HG03520 (cell line): ENCODE measurements at regions not wholly inside any gene's neighbourhood (a gene's known extent, or its start where the extent isn't known, plus 50 kb on each side); places are given as distances from the start of the nearest gene placed in this dataset.

Experiments
- ATAC-seq: cut with Tn5 transposase; IDR thresholded peaks from one replicate; pipeline ENCODE4 v1.9.1; 2021; ENCODE audit warnings: mild to moderate bottlenecking, moderate library complexity; ENCODE audit not compliant: unreplicated experiment

DNA sequence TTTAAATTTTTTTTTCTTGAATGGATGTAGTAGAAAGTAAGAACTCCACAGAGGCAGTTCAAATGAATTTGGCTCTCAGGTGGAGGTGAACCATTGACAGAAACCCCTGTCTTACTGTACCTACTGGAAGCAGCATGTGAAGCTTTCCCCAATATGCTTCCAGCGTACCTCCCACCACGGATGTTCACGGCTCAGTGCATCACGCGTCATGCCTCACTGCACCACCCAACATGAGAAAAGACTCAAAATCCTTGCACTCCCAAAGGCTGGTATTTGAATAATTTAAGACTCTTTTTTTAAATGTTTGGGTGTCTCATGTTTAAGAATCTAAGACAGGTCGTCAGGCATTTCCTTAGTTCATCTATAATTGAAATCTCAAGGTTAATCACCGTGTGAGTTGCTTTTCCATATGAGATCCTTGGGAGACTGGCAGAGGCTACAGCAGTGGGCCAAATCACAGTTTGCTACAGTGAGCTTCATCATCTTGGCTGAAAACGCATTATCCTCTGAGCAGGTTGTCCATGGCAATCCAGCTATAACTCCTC is 846.4 kb downstream of the DCDC2C start:
- ATAC-seq = no peak

- ATAC-seq = no peak
These were observed 848.5 kb downstream of the DCDC2C start for GRCh38 chr2:4551691-4552474.

DNA sequence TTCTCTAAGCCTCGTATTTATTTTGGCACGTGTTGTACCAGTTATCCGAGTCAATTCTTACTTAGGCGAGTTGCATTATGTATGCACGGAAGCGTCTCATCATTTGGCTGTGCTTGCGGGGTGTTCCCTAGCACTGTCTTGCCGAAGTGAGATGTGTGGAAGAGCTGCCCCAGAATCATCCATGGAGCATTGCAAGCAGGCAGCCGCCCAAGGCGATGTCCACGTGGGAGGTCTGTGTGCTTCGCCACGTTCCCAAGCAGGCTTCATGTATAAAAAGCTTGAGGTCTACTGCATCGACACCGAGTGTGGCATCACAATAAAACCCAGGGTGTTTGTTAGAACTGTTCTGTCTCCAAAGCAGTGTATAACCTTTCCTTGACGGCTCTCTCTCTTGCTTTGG is 849.9 kb downstream of the DCDC2C start:
- no peak for ATAC-seq

DNA sequence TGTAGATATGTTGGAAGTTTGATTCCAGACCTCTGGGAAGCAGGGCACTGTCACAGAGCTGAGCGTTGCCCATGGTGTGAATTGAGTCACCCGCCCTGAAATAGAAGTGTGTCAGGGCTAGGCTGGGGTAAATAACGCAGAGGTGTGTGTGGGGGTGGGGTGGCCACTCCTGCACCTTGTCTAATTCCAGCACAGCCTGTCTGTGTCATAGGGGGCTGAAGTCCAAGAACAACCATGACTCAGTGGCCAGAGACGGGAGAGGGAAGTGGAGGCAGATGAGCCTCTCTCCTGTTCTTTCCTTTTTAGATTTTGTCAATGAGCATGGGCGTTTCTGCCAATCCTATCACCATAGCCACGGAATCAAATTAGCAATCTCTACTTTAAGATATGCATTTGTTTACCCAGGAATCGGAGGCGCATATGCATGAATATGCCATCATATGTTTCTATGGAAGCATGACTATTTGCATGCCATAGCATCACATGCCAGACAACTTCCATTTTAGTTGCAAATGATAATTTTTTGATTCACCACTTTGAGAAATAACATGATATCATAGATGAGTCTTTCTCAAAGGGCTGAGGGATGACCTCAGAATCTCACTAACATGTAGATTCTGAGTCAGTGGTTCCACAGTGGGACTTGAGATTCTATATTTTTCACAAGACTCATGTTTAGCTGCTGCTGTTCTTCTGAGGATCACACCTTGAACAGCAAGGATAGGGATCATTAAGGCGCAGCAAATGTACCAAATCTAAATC is 852.9 kb downstream of the DCDC2C start:
- ATAC-seq = no peak

DNA sequence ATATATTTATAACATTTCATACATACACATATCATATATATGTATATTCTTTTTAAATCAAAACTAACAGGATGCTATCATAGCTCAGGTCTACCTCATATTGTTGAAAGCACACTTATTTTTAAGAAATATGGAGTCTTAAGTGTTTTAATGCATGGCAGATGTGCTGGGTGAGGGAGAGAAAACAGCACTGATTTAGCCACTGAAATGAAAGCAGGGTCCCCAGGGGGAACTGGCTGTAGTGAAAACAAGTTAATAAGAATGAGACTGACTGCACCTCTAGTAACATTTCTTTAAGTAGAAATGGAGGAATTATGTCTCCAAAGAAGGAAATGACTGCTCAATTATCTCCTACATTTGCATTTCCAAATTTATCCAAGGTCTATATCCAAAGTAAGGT is 857.8 kb downstream of the DCDC2C start:
- ATAC-seq = no peak

- ATAC-seq = no peak
These were observed 872.7 kb downstream of the DCDC2C start for GRCh38 chr2:4576075-4576474.

- no peak for ATAC-seq
These were observed 876.6 kb downstream of the DCDC2C start for GRCh38 chr2:4579977-4580376.

- no peak for ATAC-seq
These were observed 881.8 kb downstream of the DCDC2C start for GRCh38 chr2:4585057-4585635.

DNA sequence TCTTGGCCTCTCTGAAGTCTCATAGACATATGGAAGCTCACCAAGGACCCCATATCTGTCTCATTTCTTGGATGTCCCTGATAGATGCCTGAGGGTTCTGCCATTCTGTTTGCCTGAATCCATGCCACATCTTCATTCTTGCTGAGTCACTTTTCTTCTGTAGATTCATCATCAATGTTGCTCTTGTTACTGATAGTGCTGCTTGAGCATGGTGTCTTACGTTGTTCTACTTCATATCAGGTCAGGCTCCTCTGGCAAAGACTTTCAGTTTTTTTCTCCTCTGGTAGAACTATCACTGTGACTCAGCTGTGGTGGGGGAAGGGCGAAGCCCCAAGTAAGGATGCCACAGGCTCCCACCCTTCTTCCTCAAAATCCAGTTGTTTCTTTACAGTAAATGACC is 885.2 kb downstream of the DCDC2C start:
- ATAC-seq = no peak

DNA sequence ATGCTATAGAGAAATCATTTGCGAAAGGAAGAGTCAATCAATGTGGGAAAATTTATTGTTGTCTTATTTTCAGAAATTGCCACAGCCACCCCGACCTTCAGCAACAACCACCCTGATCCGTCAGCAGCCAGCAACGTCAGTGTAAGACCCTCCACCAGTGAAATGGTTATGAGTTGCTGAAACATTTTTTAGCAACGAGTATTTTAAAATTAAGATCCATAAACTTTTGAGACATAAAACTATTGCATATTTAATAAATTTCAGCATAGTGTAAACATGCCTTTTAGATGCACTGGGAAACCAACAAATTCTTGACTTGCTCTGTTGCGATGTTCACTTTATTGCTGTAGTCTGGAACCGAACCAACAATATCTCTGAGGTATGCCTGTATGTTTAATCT is 887.9 kb downstream of the DCDC2C start:
- ATAC-seq = no peak

DNA sequence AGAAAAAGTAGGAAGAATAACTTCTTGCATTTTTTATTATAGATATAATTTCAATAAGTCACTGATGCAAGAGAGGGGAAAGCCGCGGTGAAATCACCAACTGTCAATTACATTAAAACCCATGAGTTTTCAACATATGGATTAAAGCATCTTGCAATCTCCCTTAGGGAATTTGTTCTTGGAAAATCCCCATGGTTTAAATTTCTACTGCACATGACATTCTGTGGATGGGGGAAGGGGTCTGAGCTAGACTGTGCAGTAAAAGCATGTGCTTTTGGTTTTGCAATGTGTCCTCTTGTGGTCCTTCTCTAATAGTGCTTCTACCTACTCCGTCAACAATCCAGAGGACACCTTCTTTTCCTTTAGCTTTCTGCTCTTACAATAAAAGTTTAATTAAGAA is 894.0 kb downstream of the DCDC2C start:
- no peak for ATAC-seq

DNA sequence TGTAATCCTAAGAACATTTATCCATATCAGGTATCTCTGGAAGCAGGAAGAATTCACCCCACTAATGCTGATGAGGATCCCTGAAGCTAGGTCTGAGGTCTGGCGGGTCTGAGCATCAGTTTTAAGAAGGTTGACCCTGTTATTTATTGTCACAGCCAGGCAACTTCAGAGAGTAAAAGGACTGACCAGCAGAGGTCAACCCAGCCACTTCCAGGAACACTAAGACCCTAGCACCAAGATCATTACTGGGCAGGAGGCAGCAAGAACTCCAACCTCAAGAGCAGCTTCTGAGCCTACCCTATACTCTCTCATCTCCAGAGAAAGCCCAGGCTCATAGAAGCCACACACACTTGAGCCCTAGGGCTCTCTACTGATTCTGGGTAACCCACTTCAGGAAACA is 901.4 kb downstream of the DCDC2C start:
- ATAC-seq = no peak

- no peak for ATAC-seq
These were observed 914.8 kb downstream of the DCDC2C start for GRCh38 chr2:4618141-4618540.

- ATAC-seq = no peak
These were observed 915.4 kb downstream of the DCDC2C start for GRCh38 chr2:4618630-4619228.

- ATAC-seq = no peak
These were observed 925.7 kb downstream of the DCDC2C start for GRCh38 chr2:4628998-4629501.

GRCh38 chr2:4635289-4635688 is 931.9 kb downstream of the DCDC2C start:
- no peak for ATAC-seq

DNA sequence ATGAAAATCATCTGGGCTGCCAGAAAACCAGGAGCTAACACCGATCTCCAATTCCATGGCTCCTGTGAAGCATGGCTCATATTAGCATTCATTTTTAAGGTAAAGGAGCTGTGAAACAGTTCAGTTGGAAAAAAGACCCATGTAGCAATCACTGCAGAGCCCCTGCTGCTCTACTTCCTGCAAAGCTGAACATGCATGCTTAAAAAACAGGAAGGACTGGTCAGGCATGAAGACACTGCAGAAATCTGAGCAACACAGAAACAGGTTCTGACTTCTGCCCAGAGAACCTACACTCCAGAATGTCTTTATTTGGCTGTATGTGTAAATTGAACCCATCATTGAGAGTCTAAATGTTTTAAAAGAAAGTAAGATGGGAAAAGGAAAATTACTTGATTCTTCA is 950.6 kb downstream of the DCDC2C start:
- ATAC-seq = no peak

GRCh38 chr2:4656326-4656725 is 953.0 kb downstream of the DCDC2C start:
- no peak for ATAC-seq

DNA sequence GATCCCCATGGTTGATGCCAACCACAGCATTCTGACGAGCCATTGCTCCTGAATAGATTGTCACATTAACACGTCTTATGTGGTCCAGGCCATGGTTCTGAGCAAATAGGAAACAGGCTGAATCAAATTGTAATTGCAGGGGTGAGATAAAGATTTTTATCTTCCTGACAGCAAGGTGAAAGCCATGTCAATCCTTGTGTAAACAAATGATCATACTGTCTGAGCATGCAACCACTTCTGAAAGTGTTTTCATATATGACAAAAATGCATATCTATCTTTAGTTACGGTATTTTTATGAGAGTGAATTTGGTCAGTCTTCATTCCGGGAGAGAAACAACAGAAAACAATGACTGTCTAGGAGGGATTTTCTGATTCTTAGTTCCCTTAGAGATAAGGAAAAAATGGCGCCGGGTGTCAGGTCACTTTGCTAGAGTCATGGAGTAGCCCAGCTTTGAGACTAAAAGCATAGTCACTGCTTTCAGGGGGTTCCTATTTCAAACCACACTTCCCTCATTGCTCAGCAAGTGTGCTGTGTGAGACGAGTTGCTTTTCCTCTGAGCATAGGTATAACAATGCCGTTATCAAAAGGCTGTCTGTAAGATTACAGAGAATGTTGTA is 958.9 kb downstream of the DCDC2C start:
- ATAC-seq = no peak

DNA sequence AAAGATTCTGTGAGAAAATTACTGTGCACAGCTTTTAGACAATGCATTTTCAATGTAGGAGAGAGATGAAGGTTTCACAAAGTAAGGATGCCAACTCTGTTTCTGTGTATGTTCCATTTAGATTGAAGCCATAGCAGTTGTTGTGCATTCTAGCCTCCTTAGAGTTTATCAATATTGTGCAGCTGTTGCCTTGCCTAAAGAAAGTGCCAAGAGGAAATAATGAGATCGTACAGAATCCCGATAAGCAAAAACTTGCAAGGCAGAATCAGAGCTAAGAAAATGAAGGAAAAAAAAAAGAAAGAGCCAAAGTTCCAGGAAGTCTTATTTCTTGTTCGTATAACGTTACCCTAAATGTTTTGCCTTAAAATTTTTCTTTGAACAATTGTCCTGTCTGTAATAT is 965.0 kb downstream of the DCDC2C start:
- no peak for ATAC-seq

- ATAC-seq = no peak
These were observed 967.0 kb downstream of the DCDC2C start for GRCh38 chr2:4670331-4670730.
